HG03342 (cell line): ENCODE measurements at regions not wholly inside any gene's neighbourhood (a gene's known extent, or its start where the extent isn't known, plus 50 kb on each side); places are given as distances from the start of the nearest gene placed in this dataset.
"Not testable (repeated sequence)": the region's sequence is repeated elsewhere in the genome, so short reads cannot be mapped to it uniquely, and the experiment has no call there.

ENCODE experiments used
- ATAC-seq: cut with Tn5 transposase; IDR thresholded peaks from one replicate; pipeline ENCODE4 v1.9.1; 2021; ENCODE audit warnings: mild to moderate bottlenecking, moderate library complexity; ENCODE audit not compliant: unreplicated experiment

DNA sequence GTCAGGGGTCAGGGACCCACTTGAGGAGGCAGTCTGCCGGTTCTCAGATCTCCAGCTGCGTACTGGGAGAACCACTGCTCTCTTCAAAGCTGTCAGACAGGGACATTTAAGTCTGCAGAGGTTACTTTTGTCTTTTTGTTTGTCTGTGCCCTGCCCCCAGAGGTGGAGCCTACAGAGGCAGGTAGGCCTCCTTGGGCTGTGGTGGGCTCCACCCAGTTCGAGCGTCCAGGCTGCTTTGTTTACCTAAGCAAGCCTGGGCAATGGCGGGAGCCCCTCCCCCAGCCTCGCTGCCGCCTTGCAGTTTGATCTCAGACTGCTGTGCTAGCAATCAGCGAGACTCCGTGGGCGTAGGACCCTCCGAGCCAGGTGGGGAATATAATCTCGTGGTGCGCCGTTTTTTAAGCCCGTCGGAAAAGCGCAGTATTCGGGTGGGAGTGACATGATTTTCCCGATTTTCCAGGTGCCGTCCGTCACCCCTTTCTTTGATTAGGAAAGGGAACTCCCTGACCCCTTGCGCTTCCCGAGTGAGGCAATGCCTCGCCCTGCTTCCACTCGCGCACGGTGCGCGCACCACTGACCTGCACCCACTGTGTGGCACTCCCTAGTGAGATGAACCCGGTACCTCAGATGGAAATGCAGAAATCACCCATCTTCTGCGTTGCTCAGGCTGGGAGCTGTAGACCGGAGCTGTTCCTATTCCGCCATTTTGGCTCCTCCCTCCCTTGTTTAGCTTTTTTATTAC lies 268.6 kb upstream of the SATB1 start:
- ATAC-seq = not testable (repeated sequence)

DNA sequence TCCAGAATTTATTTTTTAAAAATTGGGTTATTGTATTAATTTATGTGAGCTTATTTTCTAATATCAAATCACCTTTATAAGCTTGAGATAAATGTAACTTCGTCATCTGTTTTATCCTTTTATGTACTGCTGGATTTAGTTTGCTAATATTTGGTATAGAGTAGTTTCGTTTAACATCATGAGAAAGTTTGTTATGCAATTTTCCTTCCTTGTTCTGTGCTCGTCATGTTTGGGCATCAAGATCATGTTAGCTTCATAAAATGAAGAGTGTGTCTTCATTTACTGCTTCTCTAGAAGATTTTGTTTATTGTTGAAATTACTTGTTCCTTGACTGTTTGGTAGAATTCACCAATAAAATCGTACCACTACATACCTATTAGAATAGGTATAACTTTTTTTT lies 262.1 kb upstream of the SATB1 start:
- no peak for ATAC-seq

DNA sequence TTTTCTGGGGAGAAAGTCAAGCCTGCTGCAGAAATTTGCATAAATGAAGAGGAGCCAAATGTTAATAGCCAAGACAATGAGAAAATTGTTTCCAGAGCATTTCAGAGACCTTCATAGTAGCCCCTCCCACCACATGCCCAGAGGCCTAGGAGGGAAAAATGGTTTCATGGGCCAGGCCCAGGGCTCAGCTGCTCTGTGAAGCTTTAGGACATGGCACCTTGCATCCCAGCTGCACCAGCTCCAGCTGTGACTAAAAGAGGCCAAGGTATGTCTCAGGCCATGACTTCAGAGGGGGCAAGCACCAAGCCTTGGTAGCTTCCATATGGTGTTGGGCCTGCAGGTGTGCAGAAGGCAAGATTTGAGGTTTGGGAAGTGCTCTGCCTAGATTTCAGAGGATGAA lies 258.8 kb upstream of the SATB1 start:
- ATAC-seq = no peak

DNA sequence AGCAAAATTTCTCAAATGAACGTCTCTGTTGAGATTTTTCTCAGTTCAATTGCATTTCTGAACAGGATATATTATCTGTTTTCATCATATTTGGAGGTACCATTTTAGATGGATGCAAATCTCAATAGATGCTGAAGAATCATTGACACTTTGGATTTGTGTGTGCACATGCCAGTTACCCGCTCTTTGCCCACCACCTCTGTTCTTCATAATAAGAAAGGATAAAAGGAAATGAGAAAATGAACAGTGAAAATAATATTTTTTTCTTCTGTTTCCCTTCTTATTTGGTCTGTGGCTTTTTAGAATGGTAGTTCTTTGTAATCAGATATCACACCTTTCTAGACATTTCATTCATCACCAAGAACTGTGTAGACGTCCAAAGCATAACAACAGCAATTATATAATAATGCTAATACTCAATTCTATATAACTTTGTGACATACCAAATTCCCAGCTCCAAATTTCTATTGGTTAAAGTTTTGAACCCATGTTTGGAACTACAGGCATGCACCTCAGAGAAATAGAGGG lies 256.7 kb upstream of the SATB1 start:
- ATAC-seq = no peak

DNA sequence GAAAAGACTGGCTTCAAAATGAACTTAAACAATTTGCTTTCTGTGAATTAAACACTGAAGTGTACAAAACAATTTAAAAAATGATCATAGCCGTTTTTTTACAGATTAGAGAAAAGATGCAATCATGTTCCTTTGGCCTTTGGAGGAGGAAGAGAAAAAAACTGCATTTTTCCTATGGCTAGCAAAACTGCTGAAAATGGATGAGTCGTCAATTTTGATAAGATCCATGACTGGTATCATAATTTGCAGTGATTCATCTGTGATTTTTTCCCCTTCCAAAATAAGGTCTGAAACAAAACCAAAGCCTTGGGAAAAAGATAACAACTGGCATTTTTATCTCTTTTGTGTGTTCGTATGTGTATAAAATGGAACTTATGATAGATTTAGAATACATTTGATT lies 255.6 kb upstream of the SATB1 start:
- no peak for ATAC-seq

DNA sequence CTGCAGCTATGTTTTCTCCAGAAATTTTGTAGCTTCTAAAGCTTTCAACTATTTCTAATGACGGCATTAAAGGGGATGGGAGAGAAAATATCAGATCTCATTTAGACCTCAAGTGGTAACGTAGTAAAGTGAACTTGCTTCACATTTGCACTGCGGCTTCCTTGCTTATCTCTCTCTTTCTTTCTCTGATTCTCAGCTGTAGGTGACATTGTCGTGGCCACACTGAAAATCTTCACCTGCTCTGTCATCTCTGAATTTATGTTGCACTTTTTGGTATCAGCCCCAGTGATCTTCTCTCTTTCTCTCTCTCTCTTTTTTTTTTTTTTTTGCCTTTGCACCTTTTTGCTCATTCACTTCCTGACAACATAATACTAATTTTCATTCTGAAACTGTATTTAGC lies 254.1 kb upstream of the SATB1 start:
- no peak for ATAC-seq

DNA sequence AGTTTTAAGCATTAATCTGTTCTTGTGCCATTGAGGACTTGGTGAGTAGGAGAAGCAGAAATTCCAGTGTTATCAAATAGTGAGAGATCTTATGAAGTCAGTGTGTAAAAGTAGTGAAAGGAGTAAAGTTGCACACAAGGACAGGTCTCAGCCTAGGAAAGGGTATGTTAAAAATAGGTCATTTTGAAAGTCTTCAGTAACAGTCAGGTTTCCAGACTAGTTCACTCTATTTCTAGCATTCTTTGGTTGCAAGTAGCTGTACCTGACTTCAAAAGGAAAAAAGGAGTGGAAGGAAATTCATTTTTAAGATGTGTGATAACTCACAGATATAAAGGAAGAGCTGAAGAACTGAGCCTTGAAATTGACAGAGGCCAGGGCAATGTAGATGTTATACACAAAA lies 250.1 kb upstream of the SATB1 start:
- no peak for ATAC-seq

DNA sequence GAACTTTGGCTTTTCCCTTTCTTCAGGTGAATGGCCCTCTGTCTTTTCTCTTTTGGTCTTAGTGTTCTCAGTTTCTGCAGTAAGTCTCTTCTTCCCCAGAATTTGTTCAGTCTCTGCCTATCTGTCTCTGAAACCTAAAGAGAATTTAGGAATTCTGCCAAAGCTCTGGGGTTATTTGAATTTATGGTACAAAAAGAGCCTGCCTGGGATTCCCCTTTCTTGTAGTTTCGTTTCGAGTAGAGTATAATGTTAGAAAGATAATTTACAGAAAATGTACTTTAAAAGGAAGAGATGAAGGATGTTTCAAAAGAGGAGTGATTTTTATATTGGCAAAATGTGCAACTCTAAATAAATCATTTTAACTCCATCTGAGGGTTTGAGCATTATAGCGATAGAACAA lies 247.4 kb upstream of the SATB1 start:
- no peak for ATAC-seq

DNA sequence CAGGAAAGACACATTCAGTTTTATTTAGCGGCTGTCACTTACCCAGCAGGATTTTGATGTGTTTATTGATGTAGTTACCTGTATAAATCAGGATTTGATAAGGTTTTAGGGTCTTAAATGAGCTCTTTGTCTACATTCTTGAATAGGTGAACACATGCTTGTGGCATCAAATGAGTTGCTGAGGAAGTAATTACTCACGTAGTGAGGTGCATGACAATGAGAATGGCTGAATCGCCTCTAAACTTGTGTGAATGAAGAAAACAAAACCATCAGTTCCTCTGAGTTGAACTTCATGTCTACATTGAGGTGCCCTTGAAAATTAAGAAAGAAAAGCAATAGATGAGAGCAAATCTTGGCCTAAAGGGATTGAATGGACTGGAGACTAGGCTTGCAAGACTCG lies 245.6 kb upstream of the SATB1 start:
- no peak for ATAC-seq

DNA sequence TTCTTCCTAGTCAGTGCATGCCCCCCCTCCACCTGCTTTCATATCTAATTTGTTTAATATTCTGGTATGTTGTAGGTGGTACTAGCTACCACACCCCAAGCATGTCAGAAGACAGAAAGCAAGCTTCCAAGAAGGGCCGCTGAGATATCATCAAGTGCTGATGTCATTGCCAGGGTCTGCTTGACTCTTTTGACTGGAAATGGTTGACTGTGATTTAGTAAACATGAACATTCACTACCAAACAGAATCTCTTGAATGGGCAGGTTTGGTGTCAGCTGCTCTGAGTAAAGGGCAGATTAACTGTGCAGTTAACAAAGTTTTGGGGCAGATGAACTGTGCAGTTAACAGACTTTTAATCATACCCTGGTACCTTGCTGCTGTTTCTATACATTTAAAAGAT lies 244.2 kb upstream of the SATB1 start:
- no peak for ATAC-seq

DNA sequence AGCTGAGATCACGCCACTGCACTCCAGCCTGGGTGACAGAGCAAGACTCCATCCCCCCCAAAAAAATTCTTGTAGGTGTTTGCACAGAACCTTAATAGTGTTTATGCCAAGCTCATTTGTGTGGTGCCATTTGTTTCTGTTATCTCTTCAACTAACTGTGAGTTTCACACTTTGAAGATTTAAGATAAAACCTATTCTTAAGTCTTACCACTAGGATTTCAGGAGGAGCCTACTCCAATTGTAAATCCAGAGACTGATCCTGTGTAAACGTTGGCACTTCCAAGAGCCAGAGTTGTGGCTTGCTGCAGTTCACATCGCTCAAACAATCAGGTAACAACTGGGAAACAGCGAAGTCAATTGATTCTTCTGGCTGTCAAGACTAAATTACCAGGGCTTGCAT lies 242.4 kb upstream of the SATB1 start:
- ATAC-seq = no peak

DNA sequence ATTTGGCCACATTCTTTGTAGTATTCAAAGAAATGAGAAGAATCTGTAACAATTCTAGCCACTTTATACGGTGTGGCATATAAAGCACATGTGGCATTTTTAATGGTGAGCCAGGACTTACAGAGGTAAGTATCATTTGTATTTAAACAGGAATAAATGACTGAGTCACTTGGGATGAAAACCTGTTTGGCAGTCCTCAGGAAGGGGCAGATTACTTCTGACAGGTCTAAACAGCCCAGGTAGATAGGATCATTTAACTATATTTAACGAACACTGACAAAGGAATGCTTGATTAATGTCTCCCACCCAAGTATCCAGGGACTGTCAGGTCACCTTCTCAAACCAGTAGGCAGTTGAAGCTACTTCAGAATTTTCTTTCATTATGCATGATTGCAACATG lies 241.5 kb upstream of the SATB1 start:
- no peak for ATAC-seq

DNA sequence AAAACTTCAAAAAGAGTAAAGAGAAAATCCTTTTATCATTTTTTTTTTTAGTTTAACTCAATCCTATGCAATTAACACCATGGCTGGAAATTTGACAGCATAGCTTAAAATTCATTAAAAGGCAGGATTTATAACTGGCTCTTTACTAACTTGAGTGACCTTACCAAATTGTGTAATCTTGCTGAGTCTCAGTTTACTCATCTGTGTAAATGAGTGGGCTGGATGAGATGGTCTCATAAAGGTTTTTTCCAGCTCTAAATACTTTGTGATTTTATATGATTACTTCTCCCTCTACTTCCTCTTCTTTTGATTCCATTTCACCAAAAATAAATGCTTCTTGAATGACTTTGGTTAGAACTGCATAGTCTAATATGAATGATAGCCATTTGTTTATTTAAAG lies 234.9 kb upstream of the SATB1 start:
- no peak for ATAC-seq

DNA sequence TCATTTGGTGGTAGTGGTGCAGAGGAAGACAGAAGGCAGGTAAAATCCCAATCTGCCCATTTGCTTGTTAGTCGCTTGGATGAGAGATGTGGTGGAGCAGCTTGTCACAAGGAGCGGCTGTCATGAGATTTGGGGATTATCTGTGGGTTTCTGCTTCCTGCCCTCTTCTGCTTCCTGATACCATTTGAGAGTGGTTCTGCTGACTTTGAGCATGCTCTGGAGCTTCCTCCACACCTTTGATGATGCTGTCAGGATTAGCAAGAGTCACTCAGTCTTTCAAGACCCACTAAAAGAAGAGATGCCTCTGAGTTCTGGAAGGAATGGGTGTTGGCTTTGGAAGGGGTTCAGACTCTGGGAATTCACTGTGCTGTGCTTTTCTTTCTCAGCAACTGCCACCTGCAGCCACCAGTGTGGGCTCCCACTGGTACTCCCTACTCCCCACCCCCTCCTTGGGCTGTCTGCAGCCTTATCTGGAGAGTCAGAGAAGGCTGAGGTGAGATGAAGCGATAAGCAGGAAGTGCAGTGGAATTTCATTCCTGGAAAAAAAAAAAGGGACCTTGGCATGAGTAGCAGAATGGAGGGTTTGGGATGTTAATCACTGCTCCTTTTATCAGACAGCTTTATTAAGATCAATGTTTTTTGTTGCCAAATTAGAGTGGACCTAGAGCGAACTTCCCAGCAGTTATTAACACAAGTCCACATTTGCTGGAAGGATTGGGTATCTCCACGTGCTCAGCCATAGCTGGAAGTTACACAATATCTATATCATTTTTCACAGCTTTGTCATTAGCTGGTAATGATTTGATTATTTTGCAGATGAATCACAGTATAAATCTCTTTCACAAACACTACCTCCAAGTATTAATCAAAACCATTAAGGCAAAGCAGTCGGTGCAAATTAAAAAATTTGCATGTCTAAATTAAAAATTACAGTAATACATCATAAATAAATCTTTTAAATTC lies 233.0 kb upstream of the SATB1 start:
- ATAC-seq = no peak

DNA sequence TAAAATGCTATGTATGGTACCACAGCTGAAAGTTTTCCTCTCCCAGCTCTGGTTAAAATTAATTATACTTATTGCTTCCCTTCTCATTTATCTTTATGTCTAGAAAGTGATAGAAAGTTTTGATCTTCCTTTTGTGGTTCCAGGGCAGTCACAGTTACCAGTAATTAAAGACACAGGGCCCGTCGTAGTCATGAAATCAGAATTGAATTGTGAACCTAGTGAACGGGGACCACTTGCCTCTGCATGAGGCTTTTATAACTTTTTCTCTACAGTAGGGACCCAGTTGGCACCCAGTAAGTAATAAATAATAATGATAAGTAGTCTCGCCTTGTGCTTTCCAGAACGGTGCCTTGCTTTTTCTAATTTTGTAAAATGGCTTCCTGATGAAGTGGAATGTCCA lies 231.7 kb upstream of the SATB1 start:
- ATAC-seq = no peak

DNA sequence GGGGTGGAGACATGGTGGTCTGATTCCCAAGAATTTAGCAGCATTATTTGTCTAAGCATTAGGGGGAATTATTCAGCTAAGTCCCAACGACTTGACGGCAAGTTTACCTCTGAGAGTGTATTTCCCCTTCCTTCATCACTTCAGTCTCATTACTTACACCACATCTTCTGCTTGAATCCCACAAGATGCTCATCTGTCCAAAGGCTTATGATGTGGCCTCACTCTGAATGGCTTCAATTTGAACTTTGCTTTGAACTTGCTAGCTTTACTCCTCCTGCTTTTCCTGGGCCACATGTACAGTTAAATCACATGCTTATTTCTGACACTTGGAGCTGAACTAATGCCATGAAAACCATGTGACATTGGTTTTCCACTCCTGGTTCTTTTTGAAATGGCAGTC lies 231.3 kb upstream of the SATB1 start:
- no peak for ATAC-seq

DNA sequence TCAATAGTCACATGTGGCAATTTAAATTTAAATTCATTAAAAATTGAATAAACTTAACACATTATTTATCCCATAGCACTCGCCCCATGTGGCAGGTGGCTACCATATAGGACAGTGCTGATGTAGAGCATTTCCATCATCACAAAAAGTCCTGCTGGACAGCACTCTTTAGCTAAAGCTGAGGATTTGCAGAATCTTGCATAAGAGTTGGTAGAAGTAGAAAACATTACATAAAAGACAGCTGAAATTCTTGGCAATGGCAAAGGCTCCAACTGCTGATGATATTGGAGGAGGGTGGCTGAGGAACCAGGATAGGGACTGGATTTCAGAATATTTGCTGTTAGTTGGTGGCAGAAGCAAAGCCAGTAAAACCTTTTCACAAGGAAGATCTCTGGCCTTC lies 230.7 kb upstream of the SATB1 start:
- no peak for ATAC-seq

DNA sequence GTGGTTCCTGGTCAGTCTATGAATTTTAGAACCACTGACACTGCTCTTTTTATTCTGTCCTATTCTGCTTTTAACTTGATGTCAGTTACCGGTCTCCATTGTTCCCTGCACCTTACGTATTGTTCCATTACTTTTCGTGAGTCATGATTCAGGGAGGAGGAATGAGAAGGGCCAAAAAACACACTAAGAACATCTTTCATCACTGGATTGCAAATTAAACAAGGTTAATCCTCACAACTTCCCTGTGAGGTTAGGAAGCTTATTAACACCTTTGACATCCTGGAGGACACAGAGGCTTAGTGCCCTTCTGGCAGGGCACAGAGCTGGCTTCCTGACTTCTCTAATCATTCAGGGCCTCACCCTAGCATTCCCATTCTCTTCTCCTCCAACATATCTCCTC lies 227.6 kb upstream of the SATB1 start:
- ATAC-seq = no peak

DNA sequence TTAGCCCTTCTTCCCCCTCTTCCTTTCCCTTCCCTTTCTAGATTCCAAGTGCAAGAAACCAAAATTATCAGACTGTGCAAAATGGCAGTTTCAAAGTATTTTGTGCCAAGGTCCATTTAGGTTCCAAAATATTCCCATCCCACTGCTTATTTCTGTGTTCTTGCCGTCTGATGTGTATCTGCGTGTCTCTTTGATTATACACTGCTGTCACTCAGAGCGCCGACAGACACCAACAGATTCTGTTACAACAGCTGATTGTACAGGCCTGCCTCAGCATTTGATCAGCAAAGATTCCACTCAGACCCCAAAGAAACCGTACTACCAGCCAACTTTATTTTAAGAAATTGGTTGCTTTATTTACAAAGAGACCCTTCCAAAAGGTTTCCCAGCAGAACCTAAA lies 225.6 kb upstream of the SATB1 start:
- ATAC-seq = no peak

DNA sequence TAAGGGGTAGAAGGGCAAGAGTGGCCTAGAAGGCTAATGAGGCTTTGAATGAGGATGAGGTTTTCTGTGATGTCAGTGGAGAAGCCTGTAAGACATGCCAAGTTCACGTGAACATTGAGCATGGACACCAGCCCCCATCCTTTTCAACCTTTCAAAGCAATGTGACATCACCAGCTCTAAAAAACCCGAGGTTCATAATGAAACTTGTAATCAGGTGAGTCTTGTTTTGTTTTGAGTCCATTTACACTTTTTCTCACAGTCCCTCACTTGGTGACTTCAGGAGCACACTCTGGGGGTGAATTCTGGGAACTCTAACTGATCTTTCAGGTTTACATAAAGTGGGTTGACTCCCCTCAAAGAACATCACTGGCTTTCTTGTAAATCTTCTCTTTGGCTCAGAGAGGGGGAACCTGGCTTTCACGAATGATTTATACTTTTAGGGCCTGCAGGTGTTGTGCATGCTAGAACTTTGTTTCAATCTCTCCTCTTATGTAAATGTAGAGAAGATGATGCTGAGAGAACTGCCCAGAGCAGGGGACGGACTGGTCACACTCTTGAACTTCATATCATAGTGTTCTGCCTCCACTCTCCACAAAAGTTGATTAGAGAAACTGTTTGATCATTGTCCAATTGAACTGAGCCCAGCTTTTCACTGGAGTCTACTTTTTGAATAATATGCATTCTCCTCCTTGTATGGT lies 224.7 kb upstream of the SATB1 start:
- peak; percentile 83 for ATAC-seq

DNA sequence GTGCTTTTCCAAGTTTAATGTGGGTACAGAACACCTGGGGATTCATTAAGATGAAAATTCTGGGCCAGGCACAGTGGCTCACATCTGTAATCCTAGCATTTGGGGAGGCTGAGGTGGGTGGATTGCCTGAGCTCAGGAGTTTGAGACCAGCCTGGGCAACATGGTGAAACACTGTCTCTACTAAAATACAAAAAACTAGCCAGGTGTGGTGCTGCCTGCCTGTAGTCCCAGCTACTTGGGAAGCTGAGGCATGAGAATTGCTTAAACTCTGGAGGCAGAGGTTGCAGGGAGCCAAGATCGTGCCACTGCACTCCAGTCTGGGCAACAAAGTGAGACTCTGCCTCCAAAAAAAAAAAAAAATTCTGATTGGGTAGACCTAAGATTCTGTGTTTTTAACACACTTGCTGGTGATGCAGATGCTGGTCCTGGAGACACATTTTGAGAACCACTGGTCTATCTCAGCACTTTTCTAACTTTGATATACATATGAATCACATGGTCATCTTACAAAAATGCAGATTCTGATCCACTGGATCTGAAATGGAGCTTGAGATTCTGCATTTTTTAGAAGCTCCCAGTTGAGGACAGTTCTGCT lies 223.8 kb upstream of the SATB1 start:
- no peak for ATAC-seq
